ENCODE measurements at regions not wholly inside any gene's neighbourhood (a gene's known extent, or its start where the extent isn't known, plus 50 kb on each side); places are given as distances from the start of the nearest gene placed in this dataset.
"Not testable (repeated sequence)": the region's sequence is repeated elsewhere in the genome, so short reads cannot be mapped to it uniquely, and the experiment has no call there.

DNA sequence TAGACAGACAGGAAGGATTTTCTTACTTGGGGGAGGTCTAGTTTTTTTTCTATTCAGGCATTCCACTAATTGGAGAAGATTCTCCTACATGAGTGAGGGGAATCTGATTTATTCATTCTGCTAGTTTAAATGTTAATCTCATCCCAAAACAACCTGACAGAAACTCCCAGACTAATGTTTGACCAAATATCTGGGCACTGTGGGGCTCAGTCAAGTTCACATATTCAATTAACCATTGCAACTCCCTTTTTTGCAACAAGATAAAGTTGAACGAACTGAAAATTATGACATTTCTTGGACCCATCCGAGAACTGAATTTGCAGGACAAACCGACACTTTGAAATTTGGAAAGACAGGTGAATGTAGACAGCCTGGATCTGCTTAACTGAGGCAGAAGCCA, 194.4 kb upstream of the PTER start:
- Mint-ChIP-seq H3K9me3 (ENCODE audit: low read depth) (peaks cover 2% of the 10 kb centered on the region), H3K4me1 (no peaks in the 10 kb centered on the region), H3K4me3 (no peak overlapping the region), H3K27me3 (peaks cover 5% of the 10 kb centered on the region), H3K36me3 (ENCODE audit: low read depth) (no peaks in the 10 kb centered on the region), H3K27ac (no peak overlapping the region)
- DNase-seq (no peak), ATAC-seq (no peak)
- POLR2A ChIA-PET = no interaction called here
- intact Hi-C loops (cut with DNase I, micrococcal nuclease) = no loop called here
- CTCF ChIA-PET = no interaction called here

GRCh38 chr10:16242859-16243613, 193.8 kb upstream of the PTER start:
- Mint-ChIP-seq H3K4me3 (no peak overlapping the region), H3K4me1 (no peaks in the 10 kb centered on the region), H3K36me3 (ENCODE audit: low read depth) (no peaks in the 10 kb centered on the region), H3K27me3 (peaks cover 5% of the 10 kb centered on the region), H3K9me3 (ENCODE audit: low read depth) (peaks cover 2% of the 10 kb centered on the region), H3K27ac (no peak overlapping the region)
- CTCF ChIA-PET = no interaction called here
- POLR2A ChIA-PET = no interaction called here
- DNase-seq = no peak
- ATAC-seq = no peak
- intact Hi-C loops (cut with DNase I, micrococcal nuclease) = no loop called here

DNA sequence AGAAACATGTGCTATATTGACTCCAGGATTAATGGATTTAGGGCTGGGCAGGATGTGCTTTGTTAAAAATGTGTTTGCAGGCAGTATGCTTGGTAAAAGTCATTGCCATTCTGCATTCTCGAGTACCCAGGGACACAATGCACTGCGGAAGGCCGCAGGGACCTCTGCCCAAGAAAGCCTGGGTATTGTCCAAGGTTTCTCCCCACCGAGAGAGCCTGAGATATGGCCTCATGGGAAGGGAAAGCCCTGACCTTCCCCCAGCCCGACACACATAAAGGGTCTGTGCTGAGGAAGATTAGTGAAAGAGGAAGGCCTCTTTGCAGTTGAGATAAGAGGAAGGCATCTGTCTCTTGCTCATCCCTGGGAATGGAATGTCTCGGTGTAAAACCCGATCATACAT, 186.7 kb upstream of the PTER start:
- CTCF ChIA-PET; ATAC-seq; H3K4me1 Mint-ChIP-seq; H3K36me3 Mint-ChIP-seq (ENCODE audit: low read depth); H3K27ac Mint-ChIP-seq; H3K27me3 Mint-ChIP-seq; DNase-seq; intact Hi-C loops (cut with DNase I, micrococcal nuclease); POLR2A ChIA-PET; H3K9me3 Mint-ChIP-seq (ENCODE audit: low read depth); H3K4me3 Mint-ChIP-seq: not testable (repeated sequence)

- Mint-ChIP-seq H3K27ac (no peak overlapping the region), H3K36me3 (ENCODE audit: low read depth) (no peaks in the 10 kb centered on the region), H3K9me3 (ENCODE audit: low read depth) (peaks cover 6% of the 10 kb centered on the region), H3K4me3 (no peak overlapping the region), H3K4me1 (no peaks in the 10 kb centered on the region), H3K27me3 (no peaks in the 10 kb centered on the region)
- DNase-seq (no peak), ATAC-seq (no peak)
- ChIA-PET POLR2A (no interaction called here), CTCF (no interaction called here)
- intact Hi-C loops (cut with DNase I, micrococcal nuclease) = no loop called here
Observed at GRCh38 chr10:16256336-16256735, 180.5 kb upstream of the PTER start.

DNA sequence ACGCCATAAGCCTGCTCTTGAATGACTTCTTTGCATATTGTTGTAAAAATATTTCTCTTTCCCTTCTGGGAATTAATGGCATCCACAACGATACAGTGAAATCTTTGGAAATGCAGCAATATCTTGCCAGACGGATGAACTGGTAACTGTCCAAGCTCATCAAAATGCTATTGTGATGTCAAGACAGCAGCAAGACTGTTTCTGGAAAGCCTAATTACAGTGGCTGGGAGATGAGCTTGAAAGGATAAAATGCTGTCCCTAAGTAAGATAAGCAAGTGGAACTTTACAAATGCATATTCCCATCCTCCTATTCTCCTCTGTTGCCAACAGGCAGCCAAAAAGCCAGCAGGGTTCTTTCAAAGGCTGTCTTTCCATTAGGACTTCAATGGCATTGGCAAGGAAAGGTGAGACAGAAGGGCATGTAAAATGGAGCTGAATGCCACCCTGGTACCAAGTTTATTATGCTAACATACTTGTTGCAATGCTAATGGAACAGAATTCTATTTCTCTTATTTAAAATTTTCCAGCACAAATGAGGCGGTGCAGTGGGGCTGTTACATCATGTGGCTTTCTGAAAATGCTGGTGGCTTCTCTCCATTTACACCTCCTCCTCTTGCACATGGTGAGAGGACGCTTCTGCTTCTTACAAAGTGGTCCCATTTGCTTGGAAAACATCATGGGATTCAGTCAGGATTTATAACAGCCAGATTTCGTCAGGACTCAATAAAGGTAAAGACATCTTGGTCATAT, 178.3 kb upstream of the PTER start:
- no peaks in the 10 kb centered on the region for H3K36me3 Mint-ChIP-seq (ENCODE audit: low read depth)
- H3K27me3 Mint-ChIP-seq = no peaks in the 10 kb centered on the region
- ChIA-PET POLR2A (no interaction called here), CTCF (no interaction called here)
- no peak overlapping the region for H3K27ac Mint-ChIP-seq
- H3K4me1 Mint-ChIP-seq = no peaks in the 10 kb centered on the region
- no peak for ATAC-seq
- no peak overlapping the region for H3K4me3 Mint-ChIP-seq
- intact Hi-C loops (cut with DNase I, micrococcal nuclease) = no loop called here
- DNase-seq = no peak
- H3K9me3 Mint-ChIP-seq (ENCODE audit: low read depth) = peaks cover 5% of the 10 kb centered on the region

DNA sequence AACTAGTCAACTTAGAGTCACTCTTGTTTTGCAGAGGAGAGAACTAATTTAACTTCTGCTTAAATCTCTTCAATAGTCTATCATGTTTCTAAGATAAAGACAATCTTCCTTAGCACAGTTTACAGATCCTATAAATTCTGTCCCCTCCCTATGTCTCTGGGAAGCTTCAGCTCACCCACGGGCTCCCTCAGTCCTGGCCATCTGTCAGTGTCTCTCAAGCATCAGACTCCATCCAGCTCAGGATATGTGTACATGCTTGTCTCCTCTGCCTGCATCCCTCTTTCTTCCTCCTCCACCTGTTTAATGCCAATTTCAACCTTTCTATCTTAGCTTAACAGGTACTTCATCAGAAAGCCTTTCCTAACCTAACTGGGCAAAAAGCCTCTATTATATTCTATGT, 177.1 kb upstream of the PTER start:
- Mint-ChIP-seq H3K9me3 (ENCODE audit: low read depth) (peaks cover 2% of the 10 kb centered on the region), H3K36me3 (ENCODE audit: low read depth) (no peaks in the 10 kb centered on the region), H3K27ac (no peak overlapping the region), H3K27me3 (no peaks in the 10 kb centered on the region), H3K4me3 (no peak overlapping the region), H3K4me1 (no peaks in the 10 kb centered on the region)
- ChIA-PET POLR2A (no interaction called here), CTCF (no interaction called here)
- no peak for DNase-seq
- ATAC-seq = no peak
- intact Hi-C loops (cut with DNase I, micrococcal nuclease) = no loop called here

DNA sequence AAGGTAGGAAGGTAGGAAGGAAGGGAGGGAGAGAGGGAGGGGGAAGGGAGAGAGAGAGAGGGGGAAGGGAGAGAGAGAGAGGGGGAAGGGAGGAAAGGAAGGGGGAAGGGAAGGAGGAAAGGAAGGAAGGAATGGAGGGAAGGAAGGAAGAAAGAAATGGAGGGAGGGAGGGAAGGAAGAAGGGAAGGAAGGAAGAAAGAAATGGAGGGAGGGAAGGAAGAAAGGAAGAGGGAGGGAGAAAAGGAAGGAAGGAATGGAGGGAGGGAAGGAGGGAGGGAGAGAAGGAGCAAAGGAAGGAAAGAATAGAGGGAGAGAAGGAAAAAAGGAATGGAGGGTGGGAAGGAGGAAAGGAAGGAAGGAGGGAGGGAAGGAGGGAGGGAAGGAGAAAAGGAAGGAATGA, 176.4 kb upstream of the PTER start:
- no peaks in the 10 kb centered on the region for H3K27me3 Mint-ChIP-seq
- no peak overlapping the region for H3K27ac Mint-ChIP-seq
- ChIA-PET CTCF (no interaction called here), POLR2A (no interaction called here)
- intact Hi-C loops (cut with DNase I, micrococcal nuclease) = no loop called here
- peaks cover 2% of the 10 kb centered on the region for H3K9me3 Mint-ChIP-seq (ENCODE audit: low read depth)
- no peaks in the 10 kb centered on the region for H3K36me3 Mint-ChIP-seq (ENCODE audit: low read depth)
- H3K4me1 Mint-ChIP-seq = no peaks in the 10 kb centered on the region
- no peak for ATAC-seq
- DNase-seq = no peak
- no peak overlapping the region for H3K4me3 Mint-ChIP-seq

GRCh38 chr10:16271571-16271970, 165.2 kb upstream of the PTER start:
- ATAC-seq (no peak), DNase-seq (no peak)
- no peaks in the 10 kb centered on the region for H3K4me1 Mint-ChIP-seq
- CTCF ChIA-PET = no interaction called here
- no peak overlapping the region for H3K4me3 Mint-ChIP-seq
- intact Hi-C loops (cut with DNase I, micrococcal nuclease) = no loop called here
- POLR2A ChIA-PET = no interaction called here
- no peaks in the 10 kb centered on the region for H3K36me3 Mint-ChIP-seq (ENCODE audit: low read depth)
- peaks cover 4% of the 10 kb centered on the region for H3K27me3 Mint-ChIP-seq
- H3K9me3 Mint-ChIP-seq (ENCODE audit: low read depth) = peaks cover 5% of the 10 kb centered on the region
- no peak overlapping the region for H3K27ac Mint-ChIP-seq

- Mint-ChIP-seq H3K4me1 (no peaks in the 10 kb centered on the region), H3K4me3 (no peak overlapping the region), H3K27me3 (peaks cover 4% of the 10 kb centered on the region), H3K27ac (no peak overlapping the region), H3K9me3 (ENCODE audit: low read depth) (no peaks in the 10 kb centered on the region), H3K36me3 (ENCODE audit: low read depth) (no peaks in the 10 kb centered on the region)
- ATAC-seq = no peak
- DNase-seq = no peak
- POLR2A ChIA-PET = no interaction called here
- CTCF ChIA-PET = no interaction called here
- intact Hi-C loops (cut with DNase I, micrococcal nuclease) = no loop called here
Observed at GRCh38 chr10:16274911-16275310, 161.9 kb upstream of the PTER start.

GRCh38 chr10:16280595-16280994, 156.2 kb upstream of the PTER start:
- H3K27ac Mint-ChIP-seq = no peak overlapping the region
- intact Hi-C loops (cut with DNase I, micrococcal nuclease) = no loop called here
- no peak for ATAC-seq
- H3K4me3 Mint-ChIP-seq = no peak overlapping the region
- no peaks in the 10 kb centered on the region for H3K27me3 Mint-ChIP-seq
- no peaks in the 10 kb centered on the region for H3K36me3 Mint-ChIP-seq (ENCODE audit: low read depth)
- H3K4me1 Mint-ChIP-seq = no peaks in the 10 kb centered on the region
- ChIA-PET POLR2A (no interaction called here), CTCF (interaction anchor here (0.5 kb wide), 1 partner anchor 60 kb away, joined by 3 read pairs; no protein-coding TSS in a partner anchor)
- H3K9me3 Mint-ChIP-seq (ENCODE audit: low read depth) = no peaks in the 10 kb centered on the region
- DNase-seq = no peak

DNA sequence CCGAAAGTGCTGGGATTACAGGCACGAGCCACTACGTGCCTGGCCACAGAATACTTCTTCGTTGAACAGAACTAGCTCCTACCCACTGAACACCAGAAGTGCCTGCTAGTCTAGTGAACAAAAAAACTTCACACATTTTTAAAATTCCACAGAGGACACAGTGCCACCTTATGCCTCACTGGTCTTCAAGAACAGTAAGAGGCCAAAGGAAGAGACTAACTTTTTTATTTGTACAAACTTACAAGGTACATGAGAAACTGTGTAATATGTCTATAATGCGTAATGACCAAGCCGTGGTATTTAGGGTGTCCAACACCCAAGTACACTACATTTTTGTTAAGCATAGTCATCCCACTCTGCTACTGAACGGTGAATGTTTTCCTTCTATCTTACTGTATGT, 144.4 kb upstream of the PTER start:
- Mint-ChIP-seq H3K36me3 (ENCODE audit: low read depth) (no peaks in the 10 kb centered on the region), H3K4me3 (no peak overlapping the region), H3K4me1 (no peaks in the 10 kb centered on the region), H3K27ac (no peak overlapping the region), H3K9me3 (ENCODE audit: low read depth) (no peaks in the 10 kb centered on the region), H3K27me3 (peaks cover 3% of the 10 kb centered on the region)
- intact Hi-C loops (cut with DNase I, micrococcal nuclease) = no loop called here
- ATAC-seq (no peak), DNase-seq (no peak)
- POLR2A ChIA-PET = no interaction called here
- CTCF ChIA-PET = no interaction called here

- no peak for DNase-seq
- intact Hi-C loops (cut with DNase I, micrococcal nuclease) = no loop called here
- CTCF ChIA-PET = no interaction called here
- Mint-ChIP-seq H3K9me3 (ENCODE audit: low read depth) (no peaks in the 10 kb centered on the region), H3K36me3 (ENCODE audit: low read depth) (no peaks in the 10 kb centered on the region), H3K27me3 (peaks cover 6% of the 10 kb centered on the region), H3K4me1 (no peaks in the 10 kb centered on the region), H3K4me3 (no peak overlapping the region), H3K27ac (no peak overlapping the region)
- POLR2A ChIA-PET = no interaction called here
- ATAC-seq = no peak
Observed at GRCh38 chr10:16297069-16297468, 139.7 kb upstream of the PTER start.
